GM23338 (cell line): ENCODE measurements at regions not wholly inside any gene's neighbourhood (a gene's known extent, or its start where the extent isn't known, plus 50 kb on each side); places are given as distances from the start of the nearest gene placed in this dataset.

Experiments used
- CREB1 ChIP-seq: fragments of 250-450 bp; sonication (Bioruptor Pico); IDR thresholded peaks from 2 replicates; pipeline ENCODE4 v1.5.0; 2020; ENCODE audit warnings: low read depth, mild to moderate bottlenecking, moderate library complexity
- EZH2phosphoT487 ChIP-seq: fragments of 200-600 bp; sonication (generic); IDR thresholded peaks from one replicate; pipeline ENCODE4 v1.8.1; 2018; ENCODE audit warnings: antibody characterized with exemption; ENCODE audit not compliant: unreplicated experiment
- TF ChIP-seq, protein P1 (sequence below): fragments of 250-450 bp; sonication (Bioruptor Pico); IDR thresholded peaks from 2 replicates; pipeline ENCODE4 v1.5.0; 2020; ENCODE audit warnings: mild to moderate bottlenecking, moderate library complexity
- TF ChIP-seq, protein P2 (sequence below): IDR thresholded peaks from one replicate; pipeline ENCODE4 v1.6.1; 2018; ENCODE audit warnings: antibody characterized with exemption; ENCODE audit not compliant: unreplicated experiment
- TF ChIP-seq, protein P3 (sequence below), 2 experiments: fragments of 200-600 bp in 1 of 2; sonication (generic) in 1 of 2; conservative IDR thresholded peaks; 2 replicates each; pipeline versions ENCODE4 v1.5.1 to v1.6.1; 2016 to 2017; ENCODE audit warnings: antibody characterized with exemption in 2 of 2, low read depth in 2 of 2, mild to moderate bottlenecking in 2 of 2, moderate library complexity in 1 of 2

DNA sequence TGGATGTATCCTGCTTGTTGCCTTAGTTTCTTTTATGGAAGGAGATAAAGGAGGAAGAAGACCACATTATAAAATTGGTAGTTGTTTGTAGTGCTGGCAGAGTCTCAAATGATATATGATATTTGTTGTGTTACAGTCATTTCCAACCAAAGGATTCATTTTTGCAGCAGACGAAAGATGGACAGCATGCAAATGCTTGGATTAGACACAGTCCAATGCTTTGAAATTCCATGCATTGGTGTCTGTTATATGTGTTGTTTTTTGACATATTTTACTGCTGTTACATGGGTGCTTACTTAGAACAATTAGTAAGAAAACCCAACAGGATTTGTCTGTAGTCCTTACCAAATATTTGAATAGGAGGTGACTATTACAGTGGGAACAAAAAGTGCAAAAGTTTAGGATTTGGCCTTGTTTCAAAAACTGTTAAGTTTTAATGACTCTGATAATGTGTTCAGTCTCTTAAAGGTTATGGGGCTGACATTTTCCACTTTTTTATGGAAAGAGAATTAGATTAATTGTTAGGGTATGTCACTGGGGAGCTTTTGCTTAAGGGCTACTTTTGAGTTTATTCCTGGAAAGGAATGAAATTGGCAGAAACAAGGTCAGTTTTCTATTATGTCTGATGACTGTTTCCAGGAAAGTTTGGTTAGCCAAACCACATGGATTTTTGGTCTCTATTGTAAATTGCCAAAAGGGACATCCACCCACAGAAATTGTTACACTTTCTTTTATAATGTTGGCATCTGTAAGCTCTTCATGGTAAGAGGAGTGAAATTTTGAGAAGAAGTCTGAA, 229.4 kb upstream of the MMADHC start (continued):
- TF ChIP-seq, protein P1, sequence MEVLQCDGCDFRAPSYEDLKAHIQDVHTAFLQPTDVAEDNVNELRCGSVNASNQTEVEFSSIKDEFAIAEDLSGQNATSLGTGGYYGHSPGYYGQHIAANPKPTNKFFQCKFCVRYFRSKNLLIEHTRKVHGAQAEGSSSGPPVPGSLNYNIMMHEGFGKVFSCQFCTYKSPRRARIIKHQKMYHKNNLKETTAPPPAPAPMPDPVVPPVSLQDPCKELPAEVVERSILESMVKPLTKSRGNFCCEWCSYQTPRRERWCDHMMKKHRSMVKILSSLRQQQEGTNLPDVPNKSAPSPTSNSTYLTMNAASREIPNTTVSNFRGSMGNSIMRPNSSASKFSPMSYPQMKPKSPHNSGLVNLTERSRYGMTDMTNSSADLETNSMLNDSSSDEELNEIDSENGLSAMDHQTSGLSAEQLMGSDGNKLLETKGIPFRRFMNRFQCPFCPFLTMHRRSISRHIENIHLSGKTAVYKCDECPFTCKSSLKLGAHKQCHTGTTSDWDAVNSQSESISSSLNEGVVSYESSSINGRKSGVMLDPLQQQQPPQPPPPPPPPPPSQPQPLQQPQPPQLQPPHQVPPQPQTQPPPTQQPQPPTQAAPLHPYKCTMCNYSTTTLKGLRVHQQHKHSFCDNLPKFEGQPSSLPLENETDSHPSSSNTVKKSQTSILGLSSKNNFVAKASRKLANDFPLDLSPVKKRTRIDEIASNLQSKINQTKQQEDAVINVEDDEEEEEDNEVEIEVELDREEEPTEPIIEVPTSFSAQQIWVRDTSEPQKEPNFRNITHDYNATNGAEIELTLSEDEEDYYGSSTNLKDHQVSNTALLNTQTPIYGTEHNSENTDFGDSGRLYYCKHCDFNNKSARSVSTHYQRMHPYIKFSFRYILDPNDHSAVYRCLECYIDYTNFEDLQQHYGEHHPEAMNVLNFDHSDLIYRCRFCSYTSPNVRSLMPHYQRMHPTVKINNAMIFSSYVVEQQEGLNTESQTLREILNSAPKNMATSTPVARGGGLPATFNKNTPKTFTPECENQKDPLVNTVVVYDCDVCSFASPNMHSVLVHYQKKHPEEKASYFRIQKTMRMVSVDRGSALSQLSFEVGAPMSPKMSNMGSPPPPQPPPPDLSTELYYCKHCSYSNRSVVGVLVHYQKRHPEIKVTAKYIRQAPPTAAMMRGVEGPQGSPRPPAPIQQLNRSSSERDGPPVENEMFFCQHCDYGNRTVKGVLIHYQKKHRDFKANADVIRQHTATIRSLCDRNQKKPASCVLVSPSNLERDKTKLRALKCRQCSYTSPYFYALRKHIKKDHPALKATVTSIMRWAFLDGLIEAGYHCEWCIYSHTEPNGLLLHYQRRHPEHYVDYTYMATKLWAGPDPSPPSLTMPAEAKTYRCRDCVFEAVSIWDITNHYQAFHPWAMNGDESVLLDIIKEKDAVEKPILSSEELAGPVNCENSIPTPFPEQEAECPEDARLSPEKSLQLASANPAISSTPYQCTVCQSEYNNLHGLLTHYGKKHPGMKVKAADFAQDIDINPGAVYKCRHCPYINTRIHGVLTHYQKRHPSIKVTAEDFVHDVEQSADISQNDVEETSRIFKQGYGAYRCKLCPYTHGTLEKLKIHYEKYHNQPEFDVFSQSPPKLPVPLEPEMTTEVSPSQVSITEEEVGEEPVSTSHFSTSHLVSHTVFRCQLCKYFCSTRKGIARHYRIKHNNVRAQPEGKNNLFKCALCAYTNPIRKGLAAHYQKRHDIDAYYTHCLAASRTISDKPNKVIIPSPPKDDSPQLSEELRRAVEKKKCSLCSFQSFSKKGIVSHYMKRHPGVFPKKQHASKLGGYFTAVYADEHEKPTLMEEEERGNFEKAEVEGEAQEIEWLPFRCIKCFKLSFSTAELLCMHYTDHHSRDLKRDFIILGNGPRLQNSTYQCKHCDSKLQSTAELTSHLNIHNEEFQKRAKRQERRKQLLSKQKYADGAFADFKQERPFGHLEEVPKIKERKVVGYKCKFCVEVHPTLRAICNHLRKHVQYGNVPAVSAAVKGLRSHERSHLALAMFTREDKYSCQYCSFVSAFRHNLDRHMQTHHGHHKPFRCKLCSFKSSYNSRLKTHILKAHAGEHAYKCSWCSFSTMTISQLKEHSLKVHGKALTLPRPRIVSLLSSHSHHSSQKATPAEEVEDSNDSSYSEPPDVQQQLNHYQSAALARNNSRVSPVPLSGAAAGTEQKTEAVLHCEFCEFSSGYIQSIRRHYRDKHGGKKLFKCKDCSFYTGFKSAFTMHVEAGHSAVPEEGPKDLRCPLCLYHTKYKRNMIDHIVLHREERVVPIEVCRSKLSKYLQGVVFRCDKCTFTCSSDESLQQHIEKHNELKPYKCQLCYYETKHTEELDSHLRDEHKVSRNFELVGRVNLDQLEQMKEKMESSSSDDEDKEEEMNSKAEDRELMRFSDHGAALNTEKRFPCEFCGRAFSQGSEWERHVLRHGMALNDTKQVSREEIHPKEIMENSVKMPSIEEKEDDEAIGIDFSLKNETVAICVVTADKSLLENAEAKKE, result no peak
- TF ChIP-seq EZH2phosphoT487 (no peak), CREB1 (CRISPR knock-in tag) (no peak)
- TF ChIP-seq, protein P2, sequence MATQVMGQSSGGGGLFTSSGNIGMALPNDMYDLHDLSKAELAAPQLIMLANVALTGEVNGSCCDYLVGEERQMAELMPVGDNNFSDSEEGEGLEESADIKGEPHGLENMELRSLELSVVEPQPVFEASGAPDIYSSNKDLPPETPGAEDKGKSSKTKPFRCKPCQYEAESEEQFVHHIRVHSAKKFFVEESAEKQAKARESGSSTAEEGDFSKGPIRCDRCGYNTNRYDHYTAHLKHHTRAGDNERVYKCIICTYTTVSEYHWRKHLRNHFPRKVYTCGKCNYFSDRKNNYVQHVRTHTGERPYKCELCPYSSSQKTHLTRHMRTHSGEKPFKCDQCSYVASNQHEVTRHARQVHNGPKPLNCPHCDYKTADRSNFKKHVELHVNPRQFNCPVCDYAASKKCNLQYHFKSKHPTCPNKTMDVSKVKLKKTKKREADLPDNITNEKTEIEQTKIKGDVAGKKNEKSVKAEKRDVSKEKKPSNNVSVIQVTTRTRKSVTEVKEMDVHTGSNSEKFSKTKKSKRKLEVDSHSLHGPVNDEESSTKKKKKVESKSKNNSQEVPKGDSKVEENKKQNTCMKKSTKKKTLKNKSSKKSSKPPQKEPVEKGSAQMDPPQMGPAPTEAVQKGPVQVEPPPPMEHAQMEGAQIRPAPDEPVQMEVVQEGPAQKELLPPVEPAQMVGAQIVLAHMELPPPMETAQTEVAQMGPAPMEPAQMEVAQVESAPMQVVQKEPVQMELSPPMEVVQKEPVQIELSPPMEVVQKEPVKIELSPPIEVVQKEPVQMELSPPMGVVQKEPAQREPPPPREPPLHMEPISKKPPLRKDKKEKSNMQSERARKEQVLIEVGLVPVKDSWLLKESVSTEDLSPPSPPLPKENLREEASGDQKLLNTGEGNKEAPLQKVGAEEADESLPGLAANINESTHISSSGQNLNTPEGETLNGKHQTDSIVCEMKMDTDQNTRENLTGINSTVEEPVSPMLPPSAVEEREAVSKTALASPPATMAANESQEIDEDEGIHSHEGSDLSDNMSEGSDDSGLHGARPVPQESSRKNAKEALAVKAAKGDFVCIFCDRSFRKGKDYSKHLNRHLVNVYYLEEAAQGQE, result no peak
- TF ChIP-seq, protein P3, sequence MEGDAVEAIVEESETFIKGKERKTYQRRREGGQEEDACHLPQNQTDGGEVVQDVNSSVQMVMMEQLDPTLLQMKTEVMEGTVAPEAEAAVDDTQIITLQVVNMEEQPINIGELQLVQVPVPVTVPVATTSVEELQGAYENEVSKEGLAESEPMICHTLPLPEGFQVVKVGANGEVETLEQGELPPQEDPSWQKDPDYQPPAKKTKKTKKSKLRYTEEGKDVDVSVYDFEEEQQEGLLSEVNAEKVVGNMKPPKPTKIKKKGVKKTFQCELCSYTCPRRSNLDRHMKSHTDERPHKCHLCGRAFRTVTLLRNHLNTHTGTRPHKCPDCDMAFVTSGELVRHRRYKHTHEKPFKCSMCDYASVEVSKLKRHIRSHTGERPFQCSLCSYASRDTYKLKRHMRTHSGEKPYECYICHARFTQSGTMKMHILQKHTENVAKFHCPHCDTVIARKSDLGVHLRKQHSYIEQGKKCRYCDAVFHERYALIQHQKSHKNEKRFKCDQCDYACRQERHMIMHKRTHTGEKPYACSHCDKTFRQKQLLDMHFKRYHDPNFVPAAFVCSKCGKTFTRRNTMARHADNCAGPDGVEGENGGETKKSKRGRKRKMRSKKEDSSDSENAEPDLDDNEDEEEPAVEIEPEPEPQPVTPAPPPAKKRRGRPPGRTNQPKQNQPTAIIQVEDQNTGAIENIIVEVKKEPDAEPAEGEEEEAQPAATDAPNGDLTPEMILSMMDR (conservative IDR thresholded peaks at IDR 0.05; ENCODE audit: low read depth in 2 of 2), result no peak
